ENCODE measurements at regions not wholly inside any gene's neighbourhood (a gene's known extent, or its start where the extent isn't known, plus 50 kb on each side); places are given as distances from the start of the nearest gene placed in this dataset.

- Histone ChIP-seq H3K27ac (ENCODE audit: low read length) (no peak overlapping the region), H3F3A (ENCODE audit: insufficient read depth, low read length, poor library complexity, severe bottlenecking) (no peaks in the 10 kb centered on the region), H3K4me3 (ENCODE audit: low read length) (no peak overlapping the region), H2AFZ (ENCODE audit: low read depth, low read length) (no peak overlapping the region), H3K79me2 (replicated peaks; ENCODE audit: insufficient read depth, low read length) (no peaks in the 10 kb centered on the region), H3K4me2 (ENCODE audit: low read length) (no peak overlapping the region), H3K27me3 (ENCODE audit: insufficient read depth, low read depth, low read length) (no peaks in the 10 kb centered on the region), H3K36me3 (ENCODE audit: insufficient read depth, low read length) (no peaks in the 10 kb centered on the region), H4K20me1 (ENCODE audit: insufficient read depth) (no peaks in the 10 kb centered on the region), H3K9me2 (ENCODE audit: insufficient read depth, low read length) (no peaks in the 10 kb centered on the region), H3K9me3 (ENCODE audit: low read length) (no peaks in the 10 kb centered on the region), H3K9ac (ENCODE audit: low read length) (no peak overlapping the region)
- no peak for TF ChIP-seq CTCF (IDR thresholded peaks at IDR 0.05; ENCODE audit: poor library complexity, severe bottlenecking)
- no peak for TF ChIP-seq EP300 (conservative IDR thresholded peaks at IDR 0.05; ENCODE audit: poor library complexity, severe bottlenecking)
- no peak for TF ChIP-seq SMC3 (conservative IDR thresholded peaks at IDR 0.05; ENCODE audit: poor library complexity)
- no peak for TF ChIP-seq RAD21 (conservative IDR thresholded peaks at IDR 0.05)
- TF ChIP-seq TAF1 (IDR thresholded peaks at IDR 0.05; ENCODE audit: low read depth): no peak
- TF ChIP-seq REST (IDR thresholded peaks at IDR 0.05; ENCODE audit: borderline replicate concordance): no peak
- TF ChIP-seq POLR2AphosphoS5 (IDR thresholded peaks at IDR 0.05): no peak
- no peak for TF ChIP-seq EZH2 (IDR thresholded peaks at IDR 0.05; ENCODE audit: borderline replicate concordance, insufficient read depth, low read length, poor library complexity, severe bottlenecking)
- TF ChIP-seq MXI1 (conservative IDR thresholded peaks at IDR 0.05; ENCODE audit: poor library complexity, severe bottlenecking): no peak
Observed at GRCh38 chr6:119482850-119483285, 133.3 kb upstream of the MAN1A1 start.

GRCh38 chr6:119481976-119482375 lies 132.4 kb upstream of the MAN1A1 start:
- Histone ChIP-seq H3K4me2 (ENCODE audit: low read length) (no peak overlapping the region), H3F3A (ENCODE audit: insufficient read depth, low read length, poor library complexity, severe bottlenecking) (no peaks in the 10 kb centered on the region), H3K27ac (ENCODE audit: low read length) (no peak overlapping the region), H3K4me3 (ENCODE audit: low read length) (no peak overlapping the region), H3K9me2 (ENCODE audit: insufficient read depth, low read length) (no peaks in the 10 kb centered on the region), H2AFZ (ENCODE audit: low read depth, low read length) (no peak overlapping the region), H3K79me2 (replicated peaks; ENCODE audit: insufficient read depth, low read length) (no peaks in the 10 kb centered on the region), H3K9me3 (ENCODE audit: low read length) (no peaks in the 10 kb centered on the region), H3K9ac (ENCODE audit: low read length) (no peak overlapping the region), H3K27me3 (ENCODE audit: insufficient read depth, low read depth, low read length) (no peaks in the 10 kb centered on the region), H4K20me1 (ENCODE audit: insufficient read depth) (no peaks in the 10 kb centered on the region), H3K36me3 (ENCODE audit: insufficient read depth, low read length) (no peaks in the 10 kb centered on the region)
- TF ChIP-seq POLR2AphosphoS5 (IDR thresholded peaks at IDR 0.05) (no peak), SMC3 (conservative IDR thresholded peaks at IDR 0.05; ENCODE audit: poor library complexity) (no peak), REST (IDR thresholded peaks at IDR 0.05; ENCODE audit: borderline replicate concordance) (no peak), CTCF (IDR thresholded peaks at IDR 0.05; ENCODE audit: poor library complexity, severe bottlenecking) (no peak), MXI1 (conservative IDR thresholded peaks at IDR 0.05; ENCODE audit: poor library complexity, severe bottlenecking) (no peak), TAF1 (IDR thresholded peaks at IDR 0.05; ENCODE audit: low read depth) (no peak)

Measured in neural cell (in vitro differentiated cells).